T-cell (primary cell): ENCODE measurements at regions not wholly inside any gene's neighbourhood (a gene's known extent, or its start where the extent isn't known, plus 50 kb on each side); places are given as distances from the start of the nearest gene placed in this dataset.

Experiments used
- ATAC-seq, 4 experiments: fragments of 200-7000 bp in 3 of 4; fragments of 150-1000 bp in 1 of 4; cut with Tn5 transposase; replicated peaks in 1 of 4; 1 replicate in 3 of 4; 2 replicates in 1 of 4; pipeline ENCODE4 v1.10.0; 2021; ENCODE audit warnings: moderate library complexity in 3 of 4, mild to moderate bottlenecking in 2 of 4, moderate number of reproducible peaks in 1 of 4
- CTCF ChIA-PET, 2 donors: fragments of 300-600 bp; sonication (Branson Sonifier 250); formaldehyde crosslinking; loops; one replicate each; lab custom pipeline; 2022; ENCODE audit warnings: antibody characterized with exemption in 2 of 2; lab: Charles Lee
- POLR2A ChIA-PET, 2 donors: fragments of 300-600 bp; sonication (Branson Sonifier 250); formaldehyde crosslinking; loops; one replicate each; lab custom pipeline; 2022; ENCODE audit warnings: antibody characterized with exemption in 2 of 2; lab: Charles Lee
- DNase-seq, 35 experiments: peaks; one replicate each; pipeline versions ENCODE4 v3.0.0 to v3.0.0-alpha.2; 2013 to 2023
- H3K27ac ChIP-seq: one replicate; pipeline ENCODE4 v1.5.1; 2013; ENCODE audit warnings: low read length
- H3K27me3 ChIP-seq, 2 experiments: replicated peaks in 1 of 2; 1 replicate in 1 of 2; 2 replicates in 1 of 2; pipeline versions ENCODE4 v1.6.1 to v1.7.0; 2013; ENCODE audit warnings: low read length in 1 of 2, mixed read lengths in 1 of 2; ENCODE audit not compliant: control insufficient read depth in 2 of 2, insufficient read depth in 2 of 2; ENCODE audit errors: extremely low read depth in 1 of 2
- H3K36me3 ChIP-seq, 2 donors: 1 replicate in 1 of 2; 2 replicates in 1 of 2; pipeline versions ENCODE4 v1.6.1 to v1.7.0; 2013; ENCODE audit warnings: low read length in 1 of 2; ENCODE audit not compliant: control insufficient read depth in 2 of 2, insufficient read depth in 1 of 2; ENCODE audit errors: extremely low read depth in 1 of 2
- H3K4me1 ChIP-seq, 2 experiments: 1 replicate in 1 of 2; 2 replicates in 1 of 2; pipeline versions ENCODE4 v1.6.1 to v1.7.0; 2013; ENCODE audit warnings: low read length in 2 of 2, mixed read lengths in 1 of 2; ENCODE audit not compliant: insufficient read depth in 2 of 2, control insufficient read depth in 1 of 2; ENCODE audit errors: extremely low read depth in 1 of 2
- H3K4me3 ChIP-seq, 2 donors: 1 replicate in 1 of 2; 2 replicates in 1 of 2; pipeline versions ENCODE4 v1.5.1 to v1.7.0; 2013; ENCODE audit warnings: mild to moderate bottlenecking in 2 of 2, low read length in 1 of 2, moderate library complexity in 1 of 2; ENCODE audit not compliant: control insufficient read depth in 1 of 2; ENCODE audit errors: extremely low read depth in 1 of 2
- H3K9me3 ChIP-seq: 2 replicates; pipeline ENCODE4 v1.7.0; 2013
- H3K27ac Mint-ChIP-seq, 2 donors: one replicate each; pipeline ENCODE4 v1.8.0; 2020 to 2021; ENCODE audit warnings: mild to moderate bottlenecking in 2 of 2, mixed read lengths in 2 of 2
- H3K27me3 Mint-ChIP-seq, 2 donors: one replicate each; pipeline ENCODE4 v1.8.0; 2021 to 2022; ENCODE audit warnings: mixed read lengths in 2 of 2
- H3K36me3 Mint-ChIP-seq: one replicate; pipeline ENCODE4 v1.8.0; 2021; ENCODE audit warnings: mixed read lengths
- H3K4me1 Mint-ChIP-seq, 3 donors: one replicate each; pipeline ENCODE4 v1.8.0; 2020 to 2022; ENCODE audit warnings: mixed read lengths in 3 of 3, mild to moderate bottlenecking in 1 of 3
- H3K4me3 Mint-ChIP-seq, 3 donors: one replicate each; pipeline ENCODE4 v1.8.0; 2020 to 2022; ENCODE audit warnings: mild to moderate bottlenecking in 3 of 3, mixed read lengths in 3 of 3, moderate library complexity in 3 of 3
- H3K9me3 Mint-ChIP-seq, 3 donors: one replicate each; pipeline ENCODE4 v1.8.0; 2020 to 2022; ENCODE audit warnings: mixed read lengths in 3 of 3
- WGBS: methylation state at CpG from one replicate; pipeline ENCODE4 v1.1.5; 2013; ENCODE audit warnings: missing lambda C conversion rate; ENCODE audit not compliant: insufficient coverage; 5-methylcytosine and 5-hydroxymethylcytosine counted together

- H3K36me3 ChIP-seq, result no peaks in the 10 kb centered on the region
- H3K4me1 ChIP-seq, result no peaks in the 10 kb centered on the region
- Mint-ChIP-seq H3K9me3 (no peaks in the 10 kb centered on the region), H3K27ac (no peak overlapping the region), H3K4me3 (no peak overlapping the region), H3K36me3 (no peaks in the 10 kb centered on the region), H3K27me3 (no peaks in the 10 kb centered on the region), H3K4me1 (no peaks in the 10 kb centered on the region)
- H3K4me3 ChIP-seq, result no peak overlapping the region
- ChIA-PET POLR2A (no interaction called here), CTCF (no interaction called here)
- H3K27ac ChIP-seq, result no peak overlapping the region
- WGBS, result 62% methylated on average over 3 of the region's 3 CpGs
- H3K9me3 ChIP-seq, result no peaks in the 10 kb centered on the region
- no peak for ATAC-seq
- no peak for DNase-seq
- H3K27me3 ChIP-seq, result peaks cover 0 to 3% of the 10 kb centered on the region in 2 experiments
Measured at GRCh38 chr6:4673861-4674260, 102.3 kb upstream of the CDYL start.

- ATAC-seq (no peak), DNase-seq (no peak)
- H3K27me3 Mint-ChIP-seq, result no peaks in the 10 kb centered on the region
- no peak overlapping the region for H3K4me3 Mint-ChIP-seq
- Histone ChIP-seq H3K27me3 (peaks cover 0 to 3% of the 10 kb centered on the region in 2 experiments), H3K9me3 (no peaks in the 10 kb centered on the region), H3K4me3 (no peak overlapping the region), H3K27ac (no peak overlapping the region), H3K4me1 (no peaks in the 10 kb centered on the region), H3K36me3 (no peaks in the 10 kb centered on the region)
- H3K9me3 Mint-ChIP-seq, result no peaks in the 10 kb centered on the region
- POLR2A ChIA-PET, result no interaction called here
- H3K36me3 Mint-ChIP-seq, result no peaks in the 10 kb centered on the region
- H3K4me1 Mint-ChIP-seq, result no peaks in the 10 kb centered on the region
- WGBS, result 100% methylated on average over 1 of the region's 3 CpGs
- CTCF ChIA-PET, result no interaction called here
- no peak overlapping the region for H3K27ac Mint-ChIP-seq
Measured at GRCh38 chr6:4672772-4673171, 103.4 kb upstream of the CDYL start.

- Mint-ChIP-seq H3K27me3 (peaks cover 0 to 3% of the 10 kb centered on the region in 2 donors), H3K4me3 (no peak overlapping the region)
- POLR2A ChIA-PET, result interaction anchor here in 1 of 2 donors (0.7 kb wide), 1 partner anchor 214 kb away, joined by 3 read pairs; no protein-coding TSS in a partner anchor
Measured at GRCh38 chr6:4671587-4672115, 104.6 kb upstream of the CDYL start.

GRCh38 chr6:4670824-4671409 is 105.3 kb upstream of the CDYL start:
- Histone ChIP-seq H3K4me3 (no peak overlapping the region), H3K9me3 (no peaks in the 10 kb centered on the region), H3K36me3 (no peaks in the 10 kb centered on the region), H3K4me1 (no peaks in the 10 kb centered on the region), H3K27ac (no peak overlapping the region), H3K27me3 (no peaks in the 10 kb centered on the region)
- Mint-ChIP-seq H3K4me3 (no peak overlapping the region), H3K27ac (no peak overlapping the region), H3K9me3 (no peaks in the 10 kb centered on the region), H3K27me3 (peaks cover 0 to 5% of the 10 kb centered on the region in 2 donors), H3K36me3 (no peaks in the 10 kb centered on the region), H3K4me1 (no peaks in the 10 kb centered on the region)
- ChIA-PET CTCF (no interaction called here), POLR2A (interaction anchor here in 1 of 2 donors (0.7 kb wide), 1 partner anchor 215 kb away, joined by 3 read pairs; no protein-coding TSS in a partner anchor)
- ATAC-seq (no peak), DNase-seq (no peak)
- no CpG with 5 or more reads among the region's 2 CpGs for WGBS

More at GRCh38 chr6:4671587-4672115, 104.6 kb upstream of the CDYL start:
- Histone ChIP-seq H3K9me3 (no peaks in the 10 kb centered on the region), H3K27ac (no peak overlapping the region), H3K27me3 (peaks cover 0 to 3% of the 10 kb centered on the region in 2 experiments), H3K4me3 (no peak overlapping the region), H3K36me3 (no peaks in the 10 kb centered on the region), H3K4me1 (no peaks in the 10 kb centered on the region)
- Mint-ChIP-seq H3K27ac (no peak overlapping the region), H3K9me3 (no peaks in the 10 kb centered on the region), H3K36me3 (no peaks in the 10 kb centered on the region), H3K4me1 (no peaks in the 10 kb centered on the region)
- no peak for DNase-seq
- CTCF ChIA-PET, result no interaction called here
- ATAC-seq, result no peak
- 97% methylated on average over 5 of the region's 13 CpGs for WGBS

- H3K4me1 ChIP-seq, result no peaks in the 10 kb centered on the region
- Mint-ChIP-seq H3K4me3 (no peak overlapping the region), H3K27ac (no peak overlapping the region), H3K9me3 (no peaks in the 10 kb centered on the region), H3K4me1 (no peaks in the 10 kb centered on the region), H3K27me3 (peaks cover 0 to 7% of the 10 kb centered on the region in 2 donors), H3K36me3 (no peaks in the 10 kb centered on the region)
- POLR2A ChIA-PET, result no interaction called here
- ATAC-seq (no peak), DNase-seq (no peak)
- H3K9me3 ChIP-seq, result no peaks in the 10 kb centered on the region
- 91% methylated on average over 4 of the region's 10 CpGs for WGBS
- H3K27me3 ChIP-seq, result no peaks in the 10 kb centered on the region
- no peak overlapping the region for H3K27ac ChIP-seq
- no peak overlapping the region for H3K4me3 ChIP-seq
- H3K36me3 ChIP-seq, result no peaks in the 10 kb centered on the region
- CTCF ChIA-PET, result no interaction called here
Measured at GRCh38 chr6:4670290-4670689, 105.9 kb upstream of the CDYL start.

GRCh38 chr6:4668271-4669179 is 107.7 kb upstream of the CDYL start:
- Mint-ChIP-seq H3K27ac (no peak overlapping the region), H3K27me3 (peaks cover 3 to 13% of the 10 kb centered on the region in 2 donors), H3K36me3 (no peaks in the 10 kb centered on the region), H3K4me3 (no peak overlapping the region), H3K9me3 (no peaks in the 10 kb centered on the region), H3K4me1 (no peaks in the 10 kb centered on the region)
- H3K9me3 ChIP-seq, result no peaks in the 10 kb centered on the region
- ChIA-PET POLR2A (no interaction called here), CTCF (no interaction called here)
- H3K36me3 ChIP-seq, result no peaks in the 10 kb centered on the region
- DNase-seq (no peak), ATAC-seq (no peak)
- no peak overlapping the region for H3K27ac ChIP-seq
- H3K4me3 ChIP-seq, result no peak overlapping the region
- no peaks in the 10 kb centered on the region for H3K27me3 ChIP-seq
- no peaks in the 10 kb centered on the region for H3K4me1 ChIP-seq
- 85% methylated on average over 5 of the region's 10 CpGs for WGBS
